ENCODE measurements at regions not wholly inside any gene's neighbourhood (a gene's known extent, or its start where the extent isn't known, plus 50 kb on each side); places are given as distances from the start of the nearest gene placed in this dataset.

GRCh38 chr18:54100920-54101470, 123.5 kb downstream of the MBD2 start:
- Mint-ChIP-seq H3K9me3 (peaks cover 3% of the 10 kb centered on the region), H3K27ac (no peak overlapping the region), H3K27me3 (no peaks in the 10 kb centered on the region), H3K4me3 (no peak overlapping the region), H3K36me3 (ENCODE audit: low read depth) (no peaks in the 10 kb centered on the region), H3K4me1 (no peaks in the 10 kb centered on the region)
- no peak for DNase-seq
- ChIA-PET CTCF (no interaction called here), POLR2A (no interaction called here)

DNA sequence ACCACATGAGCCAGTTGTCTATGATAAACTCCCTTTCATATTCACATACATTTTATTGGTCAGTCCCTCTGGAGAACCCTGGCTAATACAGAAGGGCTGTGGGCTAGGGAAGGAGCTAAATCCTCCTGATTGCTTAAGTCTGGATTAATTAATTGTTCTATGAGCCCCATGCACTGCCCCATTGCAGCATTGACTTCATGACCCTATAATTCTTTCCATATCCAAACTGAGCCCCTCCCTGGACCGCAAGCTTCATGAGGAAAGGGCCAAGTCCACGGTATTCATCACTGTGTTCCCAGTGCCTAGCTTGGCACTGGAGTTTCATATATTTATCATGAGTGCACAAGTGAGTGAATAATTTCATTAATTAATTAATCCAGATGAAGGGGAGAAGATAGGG, 124.0 kb downstream of the MBD2 start:
- no peaks in the 10 kb centered on the region for H3K4me1 Mint-ChIP-seq
- no peaks in the 10 kb centered on the region for H3K36me3 Mint-ChIP-seq (ENCODE audit: low read depth)
- no peaks in the 10 kb centered on the region for H3K27me3 Mint-ChIP-seq
- H3K4me3 Mint-ChIP-seq = no peak overlapping the region
- ChIA-PET POLR2A (no interaction called here), CTCF (no interaction called here)
- H3K27ac Mint-ChIP-seq = no peak overlapping the region
- peaks cover 3% of the 10 kb centered on the region for H3K9me3 Mint-ChIP-seq
- no peak for DNase-seq

DNA sequence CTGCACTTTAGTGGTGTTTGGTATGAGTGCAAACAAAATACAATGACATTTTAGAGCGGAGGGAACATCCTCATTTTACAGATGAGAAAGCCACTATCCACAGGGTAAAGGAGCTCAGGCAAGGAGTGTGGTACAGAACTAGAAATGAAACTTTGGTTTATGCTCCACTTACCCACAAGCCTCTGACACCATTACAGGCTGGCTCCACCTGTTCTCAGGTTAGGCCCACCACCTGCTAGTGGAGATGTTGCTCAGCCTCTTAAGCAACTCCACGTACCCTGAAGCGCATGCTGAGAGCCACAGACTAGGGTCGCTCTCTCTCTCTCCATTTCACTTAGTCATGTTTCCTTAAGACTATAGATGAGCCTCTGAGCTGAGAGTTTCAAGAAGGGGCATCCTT, 130.0 kb downstream of the MBD2 start:
- Mint-ChIP-seq H3K9me3 (peaks cover 3% of the 10 kb centered on the region), H3K27me3 (no peaks in the 10 kb centered on the region), H3K4me3 (no peak overlapping the region), H3K4me1 (peaks cover 9% of the 10 kb centered on the region), H3K27ac (no peak overlapping the region), H3K36me3 (ENCODE audit: low read depth) (no peaks in the 10 kb centered on the region)
- POLR2A ChIA-PET = no interaction called here
- DNase-seq = no peak
- CTCF ChIA-PET = no interaction called here

GRCh38 chr18:54090856-54091255, 133.6 kb downstream of the MBD2 start:
- H3K4me3 Mint-ChIP-seq = no peak overlapping the region
- ChIA-PET CTCF (no interaction called here), POLR2A (no interaction called here)
- peaks cover 8% of the 10 kb centered on the region for H3K9me3 Mint-ChIP-seq
- peaks cover 24% of the 10 kb centered on the region for H3K4me1 Mint-ChIP-seq
- DNase-seq = no peak
- peaks cover 8% of the 10 kb centered on the region for H3K36me3 Mint-ChIP-seq (ENCODE audit: low read depth)
- no peaks in the 10 kb centered on the region for H3K27me3 Mint-ChIP-seq
- no peak overlapping the region for H3K27ac Mint-ChIP-seq

DNA sequence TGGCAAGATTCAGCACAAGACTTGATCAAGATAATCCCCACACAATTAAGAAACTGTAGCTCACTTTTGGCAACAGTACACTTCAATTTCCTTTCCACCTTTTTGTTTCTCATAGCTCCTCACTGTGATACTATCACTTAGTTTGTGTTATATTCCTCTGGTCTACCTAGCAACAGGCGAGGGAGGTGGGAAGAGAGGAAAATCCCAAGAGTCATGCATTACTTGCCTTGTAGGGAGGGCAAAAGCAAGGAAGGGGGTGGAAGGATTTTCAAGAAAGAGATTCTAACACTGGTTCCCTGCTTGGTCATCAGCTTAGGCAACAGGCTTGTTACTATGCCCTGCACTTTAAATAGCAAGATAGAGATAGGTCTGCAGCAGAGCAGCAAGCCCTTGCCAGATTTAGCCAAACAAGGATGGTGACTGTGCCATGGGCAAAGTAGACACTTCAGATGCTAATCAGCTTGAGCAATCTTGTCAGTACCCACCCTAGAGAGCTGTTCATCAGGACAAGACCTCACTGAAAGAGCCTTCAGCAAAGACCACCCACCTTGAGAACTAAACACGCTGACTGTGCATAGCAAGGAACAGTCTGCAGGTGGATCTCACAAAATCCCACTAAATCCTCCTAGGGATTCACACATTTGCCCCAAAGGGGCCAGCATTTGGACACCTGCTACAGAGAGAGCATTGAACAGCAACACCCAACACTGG, 134.6 kb downstream of the MBD2 start:
- Mint-ChIP-seq H3K27me3 (no peaks in the 10 kb centered on the region), H3K9me3 (peaks cover 8% of the 10 kb centered on the region), H3K36me3 (ENCODE audit: low read depth) (peaks cover 12% of the 10 kb centered on the region), H3K4me1 (peaks cover 32% of the 10 kb centered on the region), H3K27ac (no peak overlapping the region), H3K4me3 (no peak overlapping the region)
- ChIA-PET POLR2A (no interaction called here), CTCF (interaction anchor here (0.6 to 1.2 kb wide), 2 partner anchors 16 to 24 kb away, joined by 3 to 4 read pairs; no protein-coding TSS in a partner anchor)
- DNase-seq = no peak

DNA sequence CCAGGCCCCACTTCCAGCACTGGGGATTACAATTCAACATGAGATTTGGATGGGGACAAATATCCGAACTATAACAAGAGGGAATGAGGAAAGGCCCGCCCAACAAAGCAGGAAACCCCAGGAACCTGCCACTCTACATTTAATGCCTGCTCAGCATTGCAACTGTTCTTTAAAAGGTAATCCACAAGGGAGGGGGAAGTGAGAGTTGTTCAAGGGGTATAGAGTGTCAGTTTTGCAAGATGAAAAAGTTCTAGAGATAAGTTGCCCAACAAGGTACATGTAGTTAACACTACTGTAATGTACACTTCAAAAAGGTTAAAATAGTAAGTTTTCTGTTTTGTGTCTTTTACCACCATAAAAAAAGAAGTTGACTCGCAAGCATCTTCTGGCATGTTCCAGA, 137.6 kb downstream of the MBD2 start:
- Mint-ChIP-seq H3K36me3 (ENCODE audit: low read depth) (peaks cover 30% of the 10 kb centered on the region), H3K4me1 (peaks cover 35% of the 10 kb centered on the region), H3K4me3 (peak overlapping the region; percentile 38), H3K27ac (peak overlapping the region; percentile 85), H3K27me3 (no peaks in the 10 kb centered on the region), H3K9me3 (peaks cover 30% of the 10 kb centered on the region)
- POLR2A ChIA-PET = no interaction called here
- CTCF ChIA-PET = interaction anchor here (1.0 to 1.5 kb wide), 2 partner anchors 33 to 271 kb away, joined by 4 read pairs; partner anchors contain the start of genes C18orf54 and STARD6
- no peak for DNase-seq

- Mint-ChIP-seq H3K4me3 (peak overlapping the region; percentile 38), H3K36me3 (ENCODE audit: low read depth) (peaks cover 32% of the 10 kb centered on the region), H3K27ac (peak overlapping the region; percentile 85), H3K9me3 (peaks cover 32% of the 10 kb centered on the region), H3K27me3 (no peaks in the 10 kb centered on the region), H3K4me1 (peaks cover 35% of the 10 kb centered on the region)
- peak; percentile 50 for DNase-seq
- CTCF ChIA-PET = interaction anchor here (0.7 to 1.5 kb wide), 4 partner anchors 11 to 272 kb away, joined by 3 to 4 read pairs (median 4); partner anchors contain the start of genes C18orf54, MBD2 and STARD6
- POLR2A ChIA-PET = no interaction called here
Measured at GRCh38 chr18:54086046-54086802, 138.2 kb downstream of the MBD2 start.

DNA sequence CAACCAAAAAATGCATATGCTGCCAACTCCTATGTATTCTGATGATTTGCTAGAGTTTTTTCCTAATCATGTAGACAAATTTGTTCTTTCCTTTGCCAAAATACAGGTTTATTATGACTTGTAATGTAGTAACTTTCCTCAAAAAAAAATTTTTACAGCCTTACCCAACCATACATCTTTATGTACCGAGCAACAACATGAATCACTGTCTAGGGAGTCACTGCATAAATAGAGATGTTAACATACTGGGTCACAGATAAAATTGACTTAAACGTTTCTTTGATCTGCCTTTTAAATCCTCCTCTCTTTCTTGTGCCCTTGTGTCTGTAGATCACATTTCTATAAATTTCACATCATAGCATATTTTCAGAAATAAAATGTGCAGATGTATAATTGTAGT, 143.6 kb downstream of the MBD2 start:
- H3K9me3 Mint-ChIP-seq = peaks cover 26% of the 10 kb centered on the region
- no peak overlapping the region for H3K4me3 Mint-ChIP-seq
- H3K4me1 Mint-ChIP-seq = peaks cover 11% of the 10 kb centered on the region
- H3K27ac Mint-ChIP-seq = no peak overlapping the region
- POLR2A ChIA-PET = no interaction called here
- peaks cover 25% of the 10 kb centered on the region for H3K36me3 Mint-ChIP-seq (ENCODE audit: low read depth)
- CTCF ChIA-PET = no interaction called here
- DNase-seq = no peak
- peaks cover 1% of the 10 kb centered on the region for H3K27me3 Mint-ChIP-seq

- no peaks in the 10 kb centered on the region for H3K4me1 Mint-ChIP-seq
- ChIA-PET CTCF (no interaction called here), POLR2A (no interaction called here)
Measured at GRCh38 chr18:54076166-54076565, 148.3 kb downstream of the MBD2 start.

GRCh38 chr18:54075689-54076088, 148.8 kb downstream of the MBD2 start:
- no peaks in the 10 kb centered on the region for H3K9me3 Mint-ChIP-seq
- H3K36me3 Mint-ChIP-seq (ENCODE audit: low read depth) = no peaks in the 10 kb centered on the region
- peaks cover 6% of the 10 kb centered on the region for H3K27me3 Mint-ChIP-seq
- POLR2A ChIA-PET = no interaction called here
- H3K4me3 Mint-ChIP-seq = no peak overlapping the region
- CTCF ChIA-PET = no interaction called here
- no peak for DNase-seq
- no peak overlapping the region for H3K27ac Mint-ChIP-seq
- H3K4me1 Mint-ChIP-seq = no peaks in the 10 kb centered on the region

More at GRCh38 chr18:54076166-54076565, 148.3 kb downstream of the MBD2 start:
- Mint-ChIP-seq H3K36me3 (ENCODE audit: low read depth) (no peaks in the 10 kb centered on the region), H3K27me3 (peaks cover 7% of the 10 kb centered on the region), H3K4me3 (no peak overlapping the region), H3K9me3 (peaks cover 2% of the 10 kb centered on the region), H3K27ac (no peak overlapping the region)
- no peak for DNase-seq

GRCh38 chr18:54069729-54070128, 154.7 kb downstream of the MBD2 start:
- no peaks in the 10 kb centered on the region for H3K4me1 Mint-ChIP-seq
- H3K27ac Mint-ChIP-seq = no peak overlapping the region
- CTCF ChIA-PET = no interaction called here
- DNase-seq = no peak
- H3K36me3 Mint-ChIP-seq (ENCODE audit: low read depth) = no peaks in the 10 kb centered on the region
- H3K4me3 Mint-ChIP-seq = no peak overlapping the region
- POLR2A ChIA-PET = no interaction called here
- H3K9me3 Mint-ChIP-seq = no peaks in the 10 kb centered on the region
- peaks cover 12% of the 10 kb centered on the region for H3K27me3 Mint-ChIP-seq

GRCh38 chr18:54060343-54061005, 164.0 kb downstream of the MBD2 start:
- H3K27me3 Mint-ChIP-seq = peaks cover 8% of the 10 kb centered on the region
- ChIA-PET POLR2A (no interaction called here), CTCF (no interaction called here)
- DNase-seq = no peak
- peaks cover 2% of the 10 kb centered on the region for H3K4me1 Mint-ChIP-seq
- H3K9me3 Mint-ChIP-seq = no peaks in the 10 kb centered on the region
- H3K27ac Mint-ChIP-seq = no peak overlapping the region
- no peaks in the 10 kb centered on the region for H3K36me3 Mint-ChIP-seq (ENCODE audit: low read depth)
- no peak overlapping the region for H3K4me3 Mint-ChIP-seq

- H3K27ac Mint-ChIP-seq = no peak overlapping the region
- H3K27me3 Mint-ChIP-seq = no peaks in the 10 kb centered on the region
- H3K4me1 Mint-ChIP-seq = peaks cover 2% of the 10 kb centered on the region
- no peaks in the 10 kb centered on the region for H3K9me3 Mint-ChIP-seq
- no peak overlapping the region for H3K4me3 Mint-ChIP-seq
- ChIA-PET POLR2A (no interaction called here), CTCF (no interaction called here)
- no peaks in the 10 kb centered on the region for H3K36me3 Mint-ChIP-seq (ENCODE audit: low read depth)
- DNase-seq = no peak
Measured at GRCh38 chr18:54052732-54053429, 171.6 kb downstream of the MBD2 start.
